ENCODE measurements at regions not wholly inside any gene's neighbourhood (a gene's known extent, or its start where the extent isn't known, plus 50 kb on each side); places are given as distances from the start of the nearest gene placed in this dataset.
"Not testable (repeated sequence)": the region's sequence is repeated elsewhere in the genome, so short reads cannot be mapped to it uniquely, and the experiment has no call there.

GRCh38 chrY:12365311-12365910 is 335.6 kb upstream of the USP9Y start:
- intact Hi-C loops (cut with DNase I): no loop called here
- 90% methylated on average over 2 of the region's 5 CpGs; no CpG with 5 or more reads in 1 of the 2 donors for WGBS, 2 donors
- no peak for TF ChIP-seq CTCF (IDR thresholded peaks at IDR 0.05)
- no peak for TF ChIP-seq POLR2A (IDR thresholded peaks at IDR 0.05)

GRCh38 chrY:12374588-12374987 is 326.4 kb upstream of the USP9Y start:
- H3K36me3 ChIP-seq; H3K27me3 ChIP-seq; intact Hi-C loops (cut with DNase I); H3K9me3 ChIP-seq; H3K27ac ChIP-seq; H3K4me1 ChIP-seq; H3K4me3 ChIP-seq; DNase-seq: not testable (repeated sequence)
- no CpG with 5 or more reads among the region's 2 CpGs for WGBS, 2 donors

More at GRCh38 chrY:12365311-12365910, 335.6 kb upstream of the USP9Y start:
- DNase-seq: no peak
- Histone ChIP-seq H3K9me3 (no peaks in the 10 kb centered on the region), H3K4me1 (no peaks in the 10 kb centered on the region), H3K27me3 (no peaks in the 10 kb centered on the region), H3K4me3 (no peak overlapping the region), H3K27ac (no peak overlapping the region), H3K36me3 (no peaks in the 10 kb centered on the region)

GRCh38 chrY:12391655-12392559 is 309.1 kb upstream of the USP9Y start:
- H3K36me3 ChIP-seq; intact Hi-C loops (cut with DNase I); H3K27ac ChIP-seq; H3K9me3 ChIP-seq; H3K4me3 ChIP-seq; H3K27me3 ChIP-seq; DNase-seq: not testable (repeated sequence)
- peaks cover 0 to 14% (median 0%) of the 10 kb centered on the region in 3 donors for H3K4me1 ChIP-seq
- 36% methylated on average over 6 of the region's 17 CpGs; no CpG with 5 or more reads in 1 of the 2 donors for WGBS, 2 donors

GRCh38 chrY:12393190-12393589 is 307.8 kb upstream of the USP9Y start:
- no peak for DNase-seq
- H3K36me3 ChIP-seq: no peaks in the 10 kb centered on the region
- H3K27ac ChIP-seq: no peak overlapping the region
- 53% methylated on average over 4 of the region's 8 CpGs; no CpG with 5 or more reads in 1 of the 2 donors for WGBS, 2 donors
- H3K4me3 ChIP-seq: no peak overlapping the region
- H3K27me3 ChIP-seq: no peaks in the 10 kb centered on the region
- H3K9me3 ChIP-seq: no peaks in the 10 kb centered on the region
- peaks cover 0 to 14% (median 0%) of the 10 kb centered on the region in 3 donors for H3K4me1 ChIP-seq
- intact Hi-C loops (cut with DNase I): no loop called here
- TF ChIP-seq CTCF (IDR thresholded peaks at IDR 0.05): no peak
- no peak for TF ChIP-seq POLR2A (IDR thresholded peaks at IDR 0.05)

GRCh38 chrY:12395381-12396120 is 305.5 kb upstream of the USP9Y start:
- 46% methylated on average over 5 of the region's 5 CpGs; no CpG with 5 or more reads in 1 of the 2 donors for WGBS, 2 donors
- H3K36me3 ChIP-seq; H3K4me3 ChIP-seq; DNase-seq; H3K9me3 ChIP-seq; H3K27ac ChIP-seq; H3K27me3 ChIP-seq; intact Hi-C loops (cut with DNase I): not testable (repeated sequence)
- H3K4me1 ChIP-seq: peaks cover 0 to 14% (median 0%) of the 10 kb centered on the region in 3 donors

GRCh38 chrY:12403916-12404315 is 297.1 kb upstream of the USP9Y start:
- Histone ChIP-seq H3K9me3 (no peaks in the 10 kb centered on the region), H3K4me3 (no peak overlapping the region), H3K27ac (no peak overlapping the region), H3K4me1 (no peaks in the 10 kb centered on the region), H3K36me3 (no peaks in the 10 kb centered on the region), H3K27me3 (no peaks in the 10 kb centered on the region)
- TF ChIP-seq CTCF (IDR thresholded peaks at IDR 0.05) (no peak), POLR2A (IDR thresholded peaks at IDR 0.05) (no peak)
- no peak for DNase-seq
- 57% methylated on average over 3 of the region's 3 CpGs; no CpG with 5 or more reads in 1 of the 2 donors for WGBS, 2 donors
- intact Hi-C loops (cut with DNase I): no loop called here
